ENCODE measurements at regions not wholly inside any gene's neighbourhood (a gene's known extent, or its start where the extent isn't known, plus 50 kb on each side); places are given as distances from the start of the nearest gene placed in this dataset.
"Not testable (repeated sequence)": the region's sequence is repeated elsewhere in the genome, so short reads cannot be mapped to it uniquely, and the experiment has no call there.

DNA sequence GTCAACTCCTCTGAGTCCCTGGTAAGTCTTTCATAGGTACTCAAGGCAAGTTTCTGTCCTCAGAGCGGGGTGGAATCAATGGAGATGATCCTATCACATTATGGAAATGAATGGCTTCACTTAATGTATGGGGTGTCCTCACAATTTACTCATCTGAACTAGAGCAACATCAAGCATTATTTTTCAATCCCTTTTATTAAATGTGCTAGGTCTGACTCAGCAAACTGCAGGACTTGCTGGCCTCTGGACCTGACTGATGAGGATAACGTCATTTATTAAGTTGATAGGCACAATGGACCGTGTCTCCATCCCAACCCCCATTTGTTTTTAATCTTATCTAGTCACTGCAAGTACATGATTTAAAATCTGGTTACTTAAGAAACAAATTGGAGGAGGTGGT lies 259.2 kb downstream of the NUF2 start:
- in situ Hi-C loops (cut with HindIII; ENCODE audit: low sequenced_read_pairs): no loop called here
- TF ChIP-seq, protein P1, sequence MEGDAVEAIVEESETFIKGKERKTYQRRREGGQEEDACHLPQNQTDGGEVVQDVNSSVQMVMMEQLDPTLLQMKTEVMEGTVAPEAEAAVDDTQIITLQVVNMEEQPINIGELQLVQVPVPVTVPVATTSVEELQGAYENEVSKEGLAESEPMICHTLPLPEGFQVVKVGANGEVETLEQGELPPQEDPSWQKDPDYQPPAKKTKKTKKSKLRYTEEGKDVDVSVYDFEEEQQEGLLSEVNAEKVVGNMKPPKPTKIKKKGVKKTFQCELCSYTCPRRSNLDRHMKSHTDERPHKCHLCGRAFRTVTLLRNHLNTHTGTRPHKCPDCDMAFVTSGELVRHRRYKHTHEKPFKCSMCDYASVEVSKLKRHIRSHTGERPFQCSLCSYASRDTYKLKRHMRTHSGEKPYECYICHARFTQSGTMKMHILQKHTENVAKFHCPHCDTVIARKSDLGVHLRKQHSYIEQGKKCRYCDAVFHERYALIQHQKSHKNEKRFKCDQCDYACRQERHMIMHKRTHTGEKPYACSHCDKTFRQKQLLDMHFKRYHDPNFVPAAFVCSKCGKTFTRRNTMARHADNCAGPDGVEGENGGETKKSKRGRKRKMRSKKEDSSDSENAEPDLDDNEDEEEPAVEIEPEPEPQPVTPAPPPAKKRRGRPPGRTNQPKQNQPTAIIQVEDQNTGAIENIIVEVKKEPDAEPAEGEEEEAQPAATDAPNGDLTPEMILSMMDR (IDR thresholded peaks at IDR 0.05; ENCODE audit: low read depth, low read length, missing control alignments): no peak
- DNase-seq (ENCODE audit: low read depth): no peak
- no peak overlapping the region for H3K4me3 ChIP-seq (ENCODE audit: low read depth, low read length)

DNA sequence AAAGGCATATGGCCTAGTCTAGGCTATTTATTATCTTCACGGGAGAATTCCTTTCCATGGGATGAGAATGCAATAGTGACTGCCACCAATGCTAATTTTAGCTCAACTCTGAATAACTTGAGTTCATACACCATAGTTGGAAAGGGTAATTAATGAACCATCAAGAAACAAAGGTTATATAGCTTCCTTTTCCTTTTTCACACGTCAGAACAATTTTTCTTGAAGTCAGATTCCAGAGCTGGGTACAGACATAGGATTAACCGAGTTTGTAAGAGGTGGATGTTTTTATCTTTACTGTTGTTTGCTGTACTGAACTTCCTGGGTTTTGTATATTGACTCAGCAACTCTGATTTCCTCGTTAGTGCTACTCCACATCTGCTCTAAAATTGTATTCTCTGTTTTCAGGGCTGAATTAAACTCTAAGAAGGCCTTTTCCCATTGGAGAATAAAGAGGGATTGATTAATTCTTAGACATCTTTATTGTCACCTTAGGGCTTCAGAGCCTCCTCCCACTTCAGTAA lies 262.0 kb downstream of the NUF2 start:
- no peak for DNase-seq (ENCODE audit: low read depth)
- TF ChIP-seq, protein P1 (IDR thresholded peaks at IDR 0.05; ENCODE audit: low read depth, low read length, missing control alignments): no peak
- in situ Hi-C loops (cut with HindIII; ENCODE audit: low sequenced_read_pairs): no loop called here
- H3K4me3 ChIP-seq (ENCODE audit: low read depth, low read length): no peak overlapping the region

DNA sequence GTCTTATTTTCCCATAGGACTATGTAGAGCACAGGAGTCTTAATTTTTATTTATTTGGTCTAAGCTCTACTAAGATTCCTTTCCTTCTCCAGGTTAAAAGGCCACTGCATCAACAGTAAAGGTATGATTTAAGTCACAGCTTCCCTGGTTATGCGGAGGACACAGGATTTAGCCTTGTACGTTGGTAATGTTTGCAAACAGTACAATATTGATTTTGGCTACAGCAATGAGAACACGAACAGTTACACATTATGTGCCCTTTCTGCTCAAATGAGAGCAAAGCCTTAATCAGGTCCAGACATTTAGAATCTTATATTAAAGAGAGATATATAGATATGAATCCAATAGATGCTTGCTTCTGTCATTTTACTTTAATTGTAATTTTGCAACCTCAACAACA lies 264.0 kb downstream of the NUF2 start:
- H3K4me3 ChIP-seq (ENCODE audit: low read depth, low read length): no peak overlapping the region
- TF ChIP-seq, protein P1 (IDR thresholded peaks at IDR 0.05; ENCODE audit: low read depth, low read length, missing control alignments): no peak
- no peak for DNase-seq (ENCODE audit: low read depth)
- in situ Hi-C loops (cut with HindIII; ENCODE audit: low sequenced_read_pairs): no loop called here

DNA sequence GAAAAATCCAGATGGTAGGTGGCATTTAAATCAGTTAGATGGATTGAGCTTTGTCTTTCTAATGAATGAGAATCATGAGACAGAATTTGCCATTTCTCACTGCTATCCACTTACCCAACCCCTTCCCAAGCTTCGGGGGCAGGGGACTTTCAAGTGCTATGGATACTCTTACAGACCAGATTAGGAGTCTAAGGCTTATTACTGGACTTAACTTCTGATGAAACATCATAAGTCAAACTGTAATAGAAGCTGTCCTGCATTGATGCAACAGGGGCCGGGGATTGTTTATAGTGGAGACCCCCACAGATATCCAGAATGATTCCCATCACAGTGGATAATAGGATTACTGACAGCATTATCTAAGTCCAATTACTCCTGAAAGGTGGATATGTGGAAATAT lies 267.0 kb downstream of the NUF2 start:
- H3K4me3 ChIP-seq (ENCODE audit: low read depth, low read length): no peak overlapping the region
- in situ Hi-C loops (cut with HindIII; ENCODE audit: low sequenced_read_pairs): no loop called here
- TF ChIP-seq, protein P1 (IDR thresholded peaks at IDR 0.05; ENCODE audit: low read depth, low read length, missing control alignments): no peak
- no peak for DNase-seq (ENCODE audit: low read depth)

DNA sequence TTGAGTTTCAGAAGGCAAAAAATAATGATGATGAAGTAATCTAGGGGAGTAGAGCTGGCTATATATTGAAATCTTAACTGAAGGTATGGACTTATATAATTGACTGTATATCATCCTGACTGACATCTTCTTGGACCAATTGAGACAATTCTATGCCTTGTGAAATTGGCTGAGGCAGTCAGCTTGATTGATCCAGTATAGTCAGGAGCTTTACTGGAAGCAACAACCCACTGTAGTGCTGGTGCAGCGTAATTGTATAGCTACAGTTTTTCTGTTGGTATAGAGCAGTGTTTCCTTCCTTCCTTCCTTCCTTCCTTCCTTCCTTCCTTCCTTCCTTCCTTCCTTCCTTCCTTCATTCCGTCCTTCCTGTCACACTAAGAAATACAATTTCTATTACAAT lies 268.0 kb downstream of the NUF2 start:
- in situ Hi-C loops (cut with HindIII; ENCODE audit: low sequenced_read_pairs): no loop called here
- TF ChIP-seq, protein P1 (IDR thresholded peaks at IDR 0.05; ENCODE audit: low read depth, low read length, missing control alignments): no peak
- DNase-seq (ENCODE audit: low read depth): no peak
- no peak overlapping the region for H3K4me3 ChIP-seq (ENCODE audit: low read depth, low read length)

DNA sequence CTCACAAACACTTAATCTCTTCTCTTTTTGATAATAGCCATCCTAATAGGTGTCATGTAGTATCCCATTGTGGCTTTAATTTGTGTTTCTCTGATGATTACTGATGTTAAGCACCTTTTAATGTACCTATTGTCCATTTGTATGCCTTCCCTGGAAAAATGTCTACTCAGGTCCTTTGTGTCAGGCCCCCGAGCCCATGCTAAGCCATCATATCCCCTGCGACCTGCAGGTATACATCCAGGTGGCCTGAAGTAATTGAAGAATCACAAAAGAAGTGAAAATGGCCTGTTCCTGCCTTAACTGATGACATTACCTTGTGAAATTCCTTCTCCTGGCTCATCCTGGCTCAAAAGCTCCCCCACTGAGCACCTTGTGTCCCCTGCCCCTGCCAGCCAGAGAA lies 269.4 kb downstream of the NUF2 start:
- H3K4me3 ChIP-seq (ENCODE audit: low read depth, low read length); in situ Hi-C loops (cut with HindIII; ENCODE audit: low sequenced_read_pairs); DNase-seq (ENCODE audit: low read depth): not testable (repeated sequence)

DNA sequence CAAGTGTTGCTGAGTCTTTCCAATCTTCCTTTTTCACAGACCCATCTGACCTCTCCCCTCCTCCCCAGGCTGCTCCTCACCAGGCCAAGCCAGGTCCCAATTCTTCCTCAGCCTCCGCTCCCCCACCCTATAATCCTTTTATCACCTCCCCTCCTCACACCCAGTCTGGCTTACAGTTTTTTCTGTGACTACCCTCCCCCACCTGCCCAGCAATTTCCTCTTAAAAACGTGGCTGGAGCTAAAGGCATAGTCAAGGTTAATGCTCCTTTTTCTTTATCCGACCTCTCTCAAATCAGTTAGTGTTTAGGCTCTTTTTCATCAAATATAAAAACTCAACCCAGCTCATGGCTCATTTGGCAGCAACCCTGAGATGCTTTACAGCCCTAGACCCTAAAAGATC lies 270.9 kb downstream of the NUF2 start:
- H3K4me3 ChIP-seq (ENCODE audit: low read depth, low read length); DNase-seq (ENCODE audit: low read depth); in situ Hi-C loops (cut with HindIII; ENCODE audit: low sequenced_read_pairs): not testable (repeated sequence)

DNA sequence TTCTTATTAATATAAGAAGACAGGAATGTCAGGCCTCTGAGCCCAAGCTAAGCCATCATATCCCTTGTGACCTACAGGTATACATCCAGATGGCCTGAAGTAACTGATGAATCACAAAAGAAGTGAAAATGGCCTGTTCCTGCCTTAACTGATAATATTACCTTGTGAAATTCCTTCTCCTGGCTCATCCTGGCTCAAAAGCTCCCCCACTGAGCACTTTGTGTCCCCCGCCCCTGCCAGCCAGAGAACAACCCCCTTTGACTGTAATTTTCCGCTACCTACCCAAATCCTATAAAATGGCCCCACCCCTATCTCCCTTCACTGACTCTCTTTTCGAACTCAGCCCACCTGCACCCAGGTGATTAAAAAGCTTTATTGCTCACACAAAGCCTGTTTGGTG lies 274.4 kb downstream of the NUF2 start:
- in situ Hi-C loops (cut with HindIII; ENCODE audit: low sequenced_read_pairs); H3K4me3 ChIP-seq (ENCODE audit: low read depth, low read length); DNase-seq (ENCODE audit: low read depth): not testable (repeated sequence)

All from astrocyte of the cerebellum (primary cell).